ENCODE measurements at regions not wholly inside any gene's neighbourhood (a gene's known extent, or its start where the extent isn't known, plus 50 kb on each side); places are given as distances from the start of the nearest gene placed in this dataset.

GRCh38 chr20:40941133-40941610, 87.5 kb upstream of the TOP1 start:
- no peak overlapping the region for H3K4me3 ChIP-seq
- 83 to 91% (median 88%) methylated on average over 3 of the region's 3 CpGs for WGBS, 3 donors
- H3K36me3 ChIP-seq (ENCODE audit: insufficient read depth in 1 of 2, low read depth in 1 of 2) = no peaks in the 10 kb centered on the region
- no peaks in the 10 kb centered on the region for H3K4me1 ChIP-seq
- H3K9me3 ChIP-seq = no peaks in the 10 kb centered on the region
- ATAC-seq (no peak), DNase-seq (no peak)
- no peak for TF ChIP-seq CTCF (IDR thresholded peaks at IDR 0.05)
- no peak overlapping the region for H3K27ac ChIP-seq
- H3K27me3 ChIP-seq (ENCODE audit: insufficient read depth in 3 of 3, low read length in 2 of 3) = no peaks in the 10 kb centered on the region
- intact Hi-C loops (cut with DNase I) = no loop called here

- no peak for TF ChIP-seq CTCF (IDR thresholded peaks at IDR 0.05)
- no peak overlapping the region for H3K27ac ChIP-seq
- no peak for ATAC-seq
- no peaks in the 10 kb centered on the region for H3K36me3 ChIP-seq (ENCODE audit: insufficient read depth in 1 of 2, low read depth in 1 of 2)
- H3K27me3 ChIP-seq (ENCODE audit: insufficient read depth in 3 of 3, low read length in 2 of 3) = no peaks in the 10 kb centered on the region
- H3K4me1 ChIP-seq = no peaks in the 10 kb centered on the region
- intact Hi-C loops (cut with DNase I) = no loop called here
- no peak for DNase-seq
- no peak overlapping the region for H3K4me3 ChIP-seq
- no peaks in the 10 kb centered on the region for H3K9me3 ChIP-seq
- 70 to 81% (median 77%) methylated on average over 4 of the region's 4 CpGs for WGBS, 3 donors
Measured at GRCh38 chr20:40942006-40942405, 86.6 kb upstream of the TOP1 start.

- DNase-seq (no peak), ATAC-seq (no peak)
- Histone ChIP-seq H3K4me3 (no peak overlapping the region), H3K4me1 (no peaks in the 10 kb centered on the region), H3K36me3 (ENCODE audit: insufficient read depth in 1 of 2, low read depth in 1 of 2) (no peaks in the 10 kb centered on the region), H3K9me3 (no peaks in the 10 kb centered on the region), H3K27ac (no peak overlapping the region), H3K27me3 (ENCODE audit: insufficient read depth in 3 of 3, low read length in 2 of 3) (no peaks in the 10 kb centered on the region)
- TF ChIP-seq CTCF (IDR thresholded peaks at IDR 0.05) = no peak
- WGBS, 3 donors = 88 to 93% (median 91%) methylated on average over 6 of the region's 6 CpGs
- intact Hi-C loops (cut with DNase I) = no loop called here
Measured at GRCh38 chr20:40942775-40943174, 85.8 kb upstream of the TOP1 start.

- no peak overlapping the region for H3K4me3 ChIP-seq
- no peaks in the 10 kb centered on the region for H3K36me3 ChIP-seq (ENCODE audit: insufficient read depth in 1 of 2, low read depth in 1 of 2)
- peaks cover 0 to 6% (median 0%) of the 10 kb centered on the region in 3 donors for H3K27me3 ChIP-seq (ENCODE audit: insufficient read depth in 3 of 3, low read length in 2 of 3)
- 36 to 52% (median 49%) methylated on average over 2 of the region's 2 CpGs for WGBS, 3 donors
- intact Hi-C loops (cut with DNase I) = no loop called here
- H3K4me1 ChIP-seq = no peaks in the 10 kb centered on the region
- DNase-seq (no peak), ATAC-seq (no peak)
- H3K27ac ChIP-seq = no peak overlapping the region
- no peak for TF ChIP-seq CTCF (IDR thresholded peaks at IDR 0.05)
- no peaks in the 10 kb centered on the region for H3K9me3 ChIP-seq
Measured at GRCh38 chr20:40943591-40943990, 85.0 kb upstream of the TOP1 start.

GRCh38 chr20:40945189-40945588, 83.4 kb upstream of the TOP1 start:
- Histone ChIP-seq H3K36me3 (ENCODE audit: insufficient read depth in 1 of 2, low read depth in 1 of 2) (no peaks in the 10 kb centered on the region), H3K27ac (no peak overlapping the region), H3K4me3 (no peak overlapping the region), H3K4me1 (no peaks in the 10 kb centered on the region), H3K9me3 (no peaks in the 10 kb centered on the region), H3K27me3 (ENCODE audit: insufficient read depth in 3 of 3, low read length in 2 of 3) (peaks cover 0 to 13% (median 0%) of the 10 kb centered on the region in 3 donors)
- DNase-seq = no peak
- TF ChIP-seq CTCF (IDR thresholded peaks at IDR 0.05) = no peak
- intact Hi-C loops (cut with DNase I) = loop anchor here in 1 of 2 donors (5.0 kb wide), 1 partner anchor 203 kb away; no protein-coding TSS in a partner anchor
- ATAC-seq = no peak
- 80 to 85% (median 81%) methylated on average over 5 of the region's 5 CpGs for WGBS, 3 donors
